K562 (cell line): ENCODE measurements at regions not wholly inside any gene's neighbourhood (a gene's known extent, or its start where the extent isn't known, plus 50 kb on each side); places are given as distances from the start of the nearest gene placed in this dataset.

Experiments
- ATAC-seq: fragments of 200-7000 bp; cut with Tn5 transposase; 3 replicates; pipeline ENCODE4 v1.9.1; 2020; ENCODE audit warnings: moderate library complexity
- BruUV-seq: library from RNA; stranded (reverse); fragments of 400-500 nt; replicated peaks from 2 replicates; lab custom pipeline; 2021; lab: Mats Ljungman, UMichigan
- CTCF ChIA-PET: fragments of 300-600 bp; formaldehyde crosslinking; extraction: SDS; loops from one replicate; lab custom pipeline; 2021; ENCODE audit warnings: low intra/inter-chr PET ratio; lab: Yijun Ruan, JAX
- POLR2A ChIA-PET: fragments of 300-600, 350-650 bp; sonication (Branson Sonifier 250); formaldehyde crosslinking; extraction: SDS; loops from one replicate; lab custom pipeline; 2021; ENCODE audit warnings: antibody characterized with exemption, inconsistent platforms; lab: Yijun Ruan, JAX
- DNase-seq, 4 experiments: peaks; one replicate each; pipeline versions ENCODE4 v3.0.0 to v3.0.0-alpha.2; 2011 to 2018; ENCODE audit warnings: low spot score in 3 of 4, mixed read lengths in 3 of 4; ENCODE audit errors: extremely low read depth in 1 of 4
- FAIRE-seq: peaks from 2 replicates; lab custom pipeline; 2011; peaks lifted over from hg19 to GRCh38; lab: Jason Lieb, UNC
- H2AFZ ChIP-seq: 2 replicates; pipeline ENCODE4 v1.6.0; 2011; ENCODE audit warnings: low read depth, low read length, control low read depth, inconsistent platforms
- H3K27ac ChIP-seq: fragments of 200-600 bp; 3 replicates; pipeline ENCODE4 v1.8.0; 2011; ENCODE audit warnings: low read depth, mild to moderate bottlenecking, control low read depth, inconsistent platforms, low read length, moderate library complexity, mixed read lengths; ENCODE audit errors: extremely low read depth
- H3K27me3 ChIP-seq, 2 experiments: fragments of 300-600 bp in 1 of 2; 2 replicates in 1 of 2; 3 replicates in 1 of 2; pipeline versions ENCODE4 v1.6.0 to v1.8.0; 2011; ENCODE audit warnings: inconsistent platforms in 2 of 2, low read length in 2 of 2, mild to moderate bottlenecking in 1 of 2, mixed read lengths in 1 of 2, moderate library complexity in 1 of 2; ENCODE audit not compliant: control insufficient read depth in 2 of 2, insufficient read depth in 2 of 2
- H3K36me3 ChIP-seq: fragments of 300-600 bp; 3 replicates; pipeline ENCODE4 v1.8.0; 2011; ENCODE audit warnings: mild to moderate bottlenecking, low read length, inconsistent platforms; ENCODE audit not compliant: control insufficient read depth, insufficient read depth
- H3K4me1 ChIP-seq, 2 experiments: fragments of 200-600 bp in 1 of 2; replicated peaks in 1 of 2; 2 replicates in 1 of 2; 3 replicates in 1 of 2; pipeline versions ENCODE4 v1.5.1 to v1.8.0; 2011; ENCODE audit warnings: inconsistent platforms in 2 of 2, low read length in 2 of 2, mild to moderate bottlenecking in 1 of 2, mixed read lengths in 1 of 2, moderate library complexity in 1 of 2; ENCODE audit not compliant: control insufficient read depth in 2 of 2, insufficient read depth in 2 of 2
- H3K4me2 ChIP-seq: 2 replicates; pipeline ENCODE4 v1.6.1; 2011; ENCODE audit warnings: low read length, control low read depth, inconsistent platforms, mixed read lengths; ENCODE audit not compliant: insufficient read depth
- H3K4me3 ChIP-seq: fragments of 200-600 bp; sonication (generic), shearing (Covaris generic); 2 replicates; pipeline ENCODE4 v1.5.1; 2016; ENCODE audit warnings: control low read depth, inconsistent platforms
- H3K79me2 ChIP-seq: fragments of 200-600 bp; 3 replicates; pipeline ENCODE4 v1.8.0; 2011; ENCODE audit warnings: low read length, inconsistent platforms; ENCODE audit not compliant: control insufficient read depth, insufficient read depth
- H3K9ac ChIP-seq, 2 experiments: 2 replicates each; pipeline versions ENCODE4 v1.6.0 to v1.6.1; 2011; ENCODE audit warnings: low read depth in 2 of 2, low read length in 2 of 2, control low read depth in 1 of 2, inconsistent platforms in 1 of 2, mild to moderate bottlenecking in 1 of 2, mixed read lengths in 1 of 2; ENCODE audit not compliant: insufficient read depth in 1 of 2
- H3K9me1 ChIP-seq: one replicate; pipeline ENCODE4 v1.6.0; 2011; ENCODE audit warnings: inconsistent platforms, mild to moderate bottlenecking, low read length, moderate library complexity; ENCODE audit not compliant: control insufficient read depth, insufficient read depth
- H3K9me3 ChIP-seq: replicated peaks from 2 replicates; pipeline ENCODE4 v1.5.1; 2011; ENCODE audit warnings: low read depth, low read length, inconsistent platforms; ENCODE audit not compliant: control insufficient read depth, insufficient read depth
- H4K20me1 ChIP-seq: replicated peaks from 2 replicates; pipeline ENCODE4 v1.6.1; 2011; ENCODE audit warnings: low read length, inconsistent platforms, mixed read lengths; ENCODE audit not compliant: control insufficient read depth, insufficient read depth
- BRF1 ChIP-seq: IDR thresholded peaks from 3 replicates; pipeline ENCODE4 v1.6.1; 2011; ENCODE audit warnings: borderline replicate concordance, mild to moderate bottlenecking; ENCODE audit not compliant: insufficient read length; ENCODE audit errors: extremely low read depth
- CCAR2 ChIP-seq: fragments of 200-400 bp; formaldehyde crosslinking; IDR thresholded peaks from 2 replicates; pipeline ENCODE4 v1.6.1; 2017; ENCODE audit warnings: mild to moderate bottlenecking, low read depth, low read length
- NCOA2 ChIP-seq, 2 experiments: fragments of 450-650 bp; IDR thresholded peaks; 2 replicates each; pipeline ENCODE4 v1.6.1; 2018; ENCODE audit warnings: mild to moderate bottlenecking in 2 of 2, moderate library complexity in 1 of 2; ENCODE audit not compliant: partially characterized antibody in 2 of 2
- NFATC3 ChIP-seq: fragments of 450-650 bp; IDR thresholded peaks from 2 replicates; pipeline ENCODE4 v1.6.1; 2017; ENCODE audit warnings: mild to moderate bottlenecking
- RBM17 ChIP-seq: fragments of 200-400 bp; formaldehyde crosslinking; IDR thresholded peaks from 2 replicates; pipeline ENCODE4 v1.6.1; 2017; ENCODE audit warnings: low read depth, mild to moderate bottlenecking, low read length, borderline replicate concordance
- RUNX1 ChIP-seq: sonication (generic); IDR thresholded peaks from 2 replicates; pipeline ENCODE4 v1.6.1; 2016; ENCODE audit warnings: antibody characterized with exemption, low read depth
- TBL1XR1 ChIP-seq, 2 experiments: IDR thresholded peaks; 2 replicates each; pipeline ENCODE4 v1.6.1; 2012; ENCODE audit warnings: improper control_type of control experiment in 2 of 2, low read length in 2 of 2, mild to moderate bottlenecking in 1 of 2
- TOE1 ChIP-seq, 2 experiments: fragments of 450-650 bp in 1 of 2; sonication (generic) in 1 of 2; formaldehyde crosslinking in 1 of 2; IDR thresholded peaks; 2 replicates each; pipeline versions ENCODE4 v1.7.1 to v1.8.0; 2016 to 2022; ENCODE audit warnings: borderline replicate concordance in 2 of 2, mild to moderate bottlenecking in 2 of 2, antibody characterized with exemption in 1 of 2, inconsistent platforms in 1 of 2, low read depth in 1 of 2, missing genetic modification reagents in 1 of 2, moderate library complexity in 1 of 2
- ZBTB7A ChIP-seq: IDR thresholded peaks from 2 replicates; pipeline ENCODE4 v1.6.1; 2011; ENCODE audit warnings: low read depth, mild to moderate bottlenecking, low read length, moderate library complexity, borderline replicate concordance; ENCODE audit not compliant: control insufficient read depth
- ZFP36 ChIP-seq: fragments of 150-350 bp; IDR thresholded peaks from 2 replicates; pipeline ENCODE4 v1.6.1; 2018; ENCODE audit warnings: low read length, low read depth; ENCODE audit not compliant: partially characterized antibody
- ZNF436 ChIP-seq: fragments of 250-450, 450-650 bp; sonication (Bioruptor Pico); formaldehyde crosslinking; IDR thresholded peaks from 2 replicates; pipeline ENCODE4 v1.7.0; 2020; ENCODE audit warnings: mild to moderate bottlenecking
- ZNF696 ChIP-seq: fragments of 250-450 bp; sonication (Bioruptor Pico); conservative IDR thresholded peaks from 2 replicates; pipeline ENCODE4 v1.4.0; 2020; ENCODE audit warnings: mild to moderate bottlenecking, moderate library complexity
- ZNF707 ChIP-seq: fragments of 250-450 bp; sonication (Bioruptor Pico); conservative IDR thresholded peaks from 2 replicates; pipeline ENCODE4 v1.8.0; 2022; ENCODE audit warnings: inconsistent platforms, mild to moderate bottlenecking, moderate library complexity
- ZNF79 ChIP-seq: fragments of 250-450 bp; sonication (Bioruptor Pico); IDR thresholded peaks from 2 replicates; pipeline ENCODE4 v1.4.0; 2020; ENCODE audit warnings: low read depth, mild to moderate bottlenecking, moderate library complexity
- whole genome bisulfite sequencing: fragments of 100-300 bp; shearing (Covaris generic); methylation state at CpG from one replicate; pipeline ENCODE4 v1.1.6; 2016; ENCODE audit warnings: low coverage, mixed read lengths; ENCODE audit not compliant: insufficient coverage; ENCODE audit errors: missing lambda C conversion rate; 5-methylcytosine and 5-hydroxymethylcytosine counted together
- in situ Hi-C: fragments of 300-500 bp; cut with MboI; formaldehyde crosslinking; loops from 4 replicates; pipeline ENCODE4 v1.15.0; 2018; ENCODE audit warnings: inconsistent platforms, mixed read lengths
- intact Hi-C: fragments of 100-400 bp; cut with micrococcal nuclease; formaldehyde crosslinking; loops from 2 replicates; pipeline ENCODE4 v1.14.2; 2022
- TF ChIP-seq, protein P1 (sequence below), 3 experiments: IDR thresholded peaks in 2 of 3; conservative IDR thresholded peaks in 1 of 3; 2 replicates each; pipeline ENCODE4 v1.5.1; 2011 to 2012; ENCODE audit warnings: low read length in 3 of 3, mild to moderate bottlenecking in 3 of 3, control low read depth in 2 of 3, improper control_type of control experiment in 1 of 3, inconsistent platforms in 1 of 3, low read depth in 1 of 3, mixed read lengths in 1 of 3, moderate library complexity in 1 of 3; ENCODE audit not compliant: insufficient read depth in 2 of 3

DNA sequence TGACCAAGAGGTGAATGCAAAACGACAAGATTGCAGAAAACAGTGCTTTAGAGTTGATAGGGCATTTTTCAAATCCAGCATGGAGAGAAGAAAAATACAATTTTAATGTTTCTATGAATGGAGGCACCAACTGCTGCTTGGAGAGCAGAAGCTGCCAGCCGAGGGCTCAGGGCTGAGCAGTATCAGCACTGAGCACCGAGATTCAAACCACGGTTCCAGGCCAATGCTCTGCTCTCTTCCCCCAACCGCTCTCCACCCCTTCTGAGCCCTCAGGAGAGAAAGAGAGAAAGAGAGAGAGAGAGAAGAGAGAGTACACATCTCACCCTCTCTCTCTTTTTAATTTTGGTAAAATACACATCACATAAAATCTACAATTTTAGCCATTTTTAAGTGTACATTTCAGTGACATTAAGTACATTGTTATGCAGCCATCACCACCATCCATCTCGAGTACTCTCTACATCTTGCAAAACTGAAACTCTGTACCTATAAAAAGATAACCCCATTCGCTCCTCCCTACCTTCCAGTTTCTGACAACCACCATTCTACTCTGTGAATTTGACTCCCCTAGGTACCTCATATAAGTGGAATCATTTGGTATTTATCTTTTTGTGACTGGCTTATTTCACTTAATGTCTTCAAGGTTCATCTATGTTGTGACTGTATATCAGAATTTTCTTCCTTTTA, 333.3 kb downstream of the MIAT start:
- Histone ChIP-seq H4K20me1 (no peaks in the 10 kb centered on the region), H3K9me1 (no peaks in the 10 kb centered on the region), H3K4me3 (no peak overlapping the region), H3K4me2 (no peak overlapping the region), H3K27me3 (no peaks in the 10 kb centered on the region), H3K27ac (no peak overlapping the region), H3K36me3 (no peaks in the 10 kb centered on the region), H3K9ac (no peak overlapping the region), H2AFZ (no peak overlapping the region), H3K79me2 (no peaks in the 10 kb centered on the region), H3K9me3 (no peaks in the 10 kb centered on the region), H3K4me1 (no peaks in the 10 kb centered on the region)
- no TSS peak for BruUV-seq
- DNase-seq (no peak), ATAC-seq (no peak), FAIRE-seq (no peak)
- 0% methylated on average over 5 of the region's 7 CpGs for WGBS
- in situ Hi-C loops: no loop called here
- intact Hi-C loops: no loop called here
- TF ChIP-seq BRF1 (no peak), ZFP36 (no peak)
- POLR2A ChIA-PET: no interaction called here
- CTCF ChIA-PET: no interaction called here

DNA sequence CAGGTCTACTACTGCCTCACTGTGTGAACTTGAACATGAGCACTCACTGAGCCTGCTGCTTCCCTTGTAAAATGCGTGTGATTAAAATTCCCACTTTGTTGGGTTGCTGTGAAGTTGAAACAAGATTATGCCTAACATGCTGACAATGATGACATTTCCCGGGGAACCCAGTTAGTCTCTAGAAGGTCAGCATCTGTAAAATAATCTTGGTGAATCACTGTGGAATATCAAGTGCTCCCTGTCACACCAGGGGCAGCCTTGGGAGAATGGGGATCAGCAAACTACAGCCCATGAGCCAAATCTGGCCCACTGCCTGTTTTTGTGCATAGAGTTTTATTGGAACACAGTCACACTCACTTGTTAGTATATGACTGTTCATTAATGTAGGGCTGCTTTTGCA, 335.2 kb downstream of the MIAT start:
- no peaks in the 10 kb centered on the region for H4K20me1 ChIP-seq
- H3K79me2 ChIP-seq: no peaks in the 10 kb centered on the region
- TF ChIP-seq NCOA2 (IDR thresholded peaks at IDR 0.05; ENCODE audit: partially characterized antibody in 2 of 2) (no peak), TOE1 (IDR thresholded peaks at IDR 0.05; ENCODE audit: borderline replicate concordance) (no peak), TOE1 (CRISPR knock-in tag; IDR thresholded peaks at IDR 0.05; ENCODE audit: borderline replicate concordance, low read depth) (no peak), ZBTB7A (no peak), ZNF79 (CRISPR knock-in tag) (no peak), RBM17 (no peak), CCAR2 (no peak), ZNF436 (CRISPR knock-in tag) (no peak), ZNF707 (CRISPR knock-in tag) (no peak), ZNF696 (CRISPR knock-in tag) (no peak), NFATC3 (no peak), TBL1XR1 (IDR thresholded peaks at IDR 0.05; ENCODE audit: low read length in 2 of 2) (no peak), RUNX1 (no peak)
- TF ChIP-seq, protein P1, sequence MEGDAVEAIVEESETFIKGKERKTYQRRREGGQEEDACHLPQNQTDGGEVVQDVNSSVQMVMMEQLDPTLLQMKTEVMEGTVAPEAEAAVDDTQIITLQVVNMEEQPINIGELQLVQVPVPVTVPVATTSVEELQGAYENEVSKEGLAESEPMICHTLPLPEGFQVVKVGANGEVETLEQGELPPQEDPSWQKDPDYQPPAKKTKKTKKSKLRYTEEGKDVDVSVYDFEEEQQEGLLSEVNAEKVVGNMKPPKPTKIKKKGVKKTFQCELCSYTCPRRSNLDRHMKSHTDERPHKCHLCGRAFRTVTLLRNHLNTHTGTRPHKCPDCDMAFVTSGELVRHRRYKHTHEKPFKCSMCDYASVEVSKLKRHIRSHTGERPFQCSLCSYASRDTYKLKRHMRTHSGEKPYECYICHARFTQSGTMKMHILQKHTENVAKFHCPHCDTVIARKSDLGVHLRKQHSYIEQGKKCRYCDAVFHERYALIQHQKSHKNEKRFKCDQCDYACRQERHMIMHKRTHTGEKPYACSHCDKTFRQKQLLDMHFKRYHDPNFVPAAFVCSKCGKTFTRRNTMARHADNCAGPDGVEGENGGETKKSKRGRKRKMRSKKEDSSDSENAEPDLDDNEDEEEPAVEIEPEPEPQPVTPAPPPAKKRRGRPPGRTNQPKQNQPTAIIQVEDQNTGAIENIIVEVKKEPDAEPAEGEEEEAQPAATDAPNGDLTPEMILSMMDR (IDR thresholded peaks at IDR 0.05 in 2 of 3, conservative IDR thresholded peaks at IDR 0.05 in 1 of 3; ENCODE audit: insufficient read depth in 2 of 3, low read depth in 1 of 3, low read length in 3 of 3): no peak
- TF ChIP-seq, all 486 proteins: peak for 0
- ATAC-seq: no peak
- no peak overlapping the region for H2AFZ ChIP-seq
- no peaks in the 10 kb centered on the region for H3K27me3 ChIP-seq
- intact Hi-C loops: no loop called here
- ChIA-PET CTCF (no interaction called here), POLR2A (no interaction called here)
- no peaks in the 10 kb centered on the region for H3K4me1 ChIP-seq
- no peak for FAIRE-seq
- no TSS peak for BruUV-seq
- H3K27ac ChIP-seq: no peak overlapping the region
- no peak for DNase-seq
- H3K4me3 ChIP-seq: no peak overlapping the region
- no peaks in the 10 kb centered on the region for H3K9me3 ChIP-seq
- no peak overlapping the region for H3K4me2 ChIP-seq
- H3K36me3 ChIP-seq: no peaks in the 10 kb centered on the region
- no peak overlapping the region for H3K9ac ChIP-seq
- in situ Hi-C loops: no loop called here
- H3K9me1 ChIP-seq: no peaks in the 10 kb centered on the region
- 0% methylated on average over 2 of the region's 2 CpGs for WGBS
